GM12878 (cell line): ENCODE measurements at regions not wholly inside any gene's neighbourhood (a gene's known extent, or its start where the extent isn't known, plus 50 kb on each side); places are given as distances from the start of the nearest gene placed in this dataset.

Experiments
- BHLHE40 ChIP-seq, 2 experiments: fragments of 450-650 bp in 1 of 2; IDR thresholded peaks; 2 replicates each; pipeline ENCODE4 v1.6.1; 2011 to 2017; ENCODE audit warnings: low read depth in 2 of 2, borderline replicate concordance in 1 of 2, improper control_type of control experiment in 1 of 2, low read length in 1 of 2, mild to moderate bottlenecking in 1 of 2
- BRCA1 ChIP-seq: IDR thresholded peaks from 2 replicates; pipeline ENCODE4 v1.6.1; 2011; ENCODE audit warnings: low read depth, low read length, improper control_type of control experiment
- CBX3 ChIP-seq: fragments of 200-600 bp; sonication (generic); IDR thresholded peaks from 2 replicates; pipeline ENCODE4 v1.6.1; 2016; ENCODE audit warnings: low read depth, borderline replicate concordance
- HDAC2 ChIP-seq: fragments of 200-600 bp; sonication (generic); IDR thresholded peaks from 2 replicates; pipeline ENCODE4 v1.6.1; 2017
- MTA3 ChIP-seq: IDR thresholded peaks from 2 replicates; pipeline ENCODE4 v1.6.1; 2012; ENCODE audit warnings: low read length, inconsistent platforms, borderline replicate concordance
- SREBF2 ChIP-seq: IDR thresholded peaks from 2 replicates; pipeline ENCODE4 v1.6.1; 2012; ENCODE audit warnings: mild to moderate bottlenecking, low read length
- ZNF217 ChIP-seq: fragments of 450-650 bp; IDR thresholded peaks from 2 replicates; pipeline ENCODE4 v1.6.1; 2017; ENCODE audit warnings: antibody characterized with exemption, mild to moderate bottlenecking
- TF ChIP-seq, protein P1 (sequence below), 3 experiments: IDR thresholded peaks in 2 of 3; conservative IDR thresholded peaks in 1 of 3; 2 replicates each; pipeline ENCODE4 v1.5.1; 2011; ENCODE audit warnings: low read depth in 3 of 3, low read length in 3 of 3, mild to moderate bottlenecking in 3 of 3, control low read depth in 2 of 3, moderate library complexity in 2 of 3, inconsistent platforms in 1 of 3, mixed read lengths in 1 of 3; ENCODE audit not compliant: control insufficient read depth in 2 of 3, insufficient read depth in 1 of 3; ENCODE audit errors: extremely low read depth in 1 of 3
- TF ChIP-seq, protein P2 (sequence below): fragments of 450-650 bp; IDR thresholded peaks from 2 replicates; pipeline ENCODE4 v1.6.1; 2017; ENCODE audit warnings: mild to moderate bottlenecking
- TF ChIP-seq, protein P3 (sequence below): IDR thresholded peaks from 2 replicates; pipeline ENCODE4 v1.6.1; 2011; ENCODE audit warnings: low read depth, mild to moderate bottlenecking, low read length, moderate library complexity, borderline replicate concordance; ENCODE audit errors: extremely low read depth

DNA sequence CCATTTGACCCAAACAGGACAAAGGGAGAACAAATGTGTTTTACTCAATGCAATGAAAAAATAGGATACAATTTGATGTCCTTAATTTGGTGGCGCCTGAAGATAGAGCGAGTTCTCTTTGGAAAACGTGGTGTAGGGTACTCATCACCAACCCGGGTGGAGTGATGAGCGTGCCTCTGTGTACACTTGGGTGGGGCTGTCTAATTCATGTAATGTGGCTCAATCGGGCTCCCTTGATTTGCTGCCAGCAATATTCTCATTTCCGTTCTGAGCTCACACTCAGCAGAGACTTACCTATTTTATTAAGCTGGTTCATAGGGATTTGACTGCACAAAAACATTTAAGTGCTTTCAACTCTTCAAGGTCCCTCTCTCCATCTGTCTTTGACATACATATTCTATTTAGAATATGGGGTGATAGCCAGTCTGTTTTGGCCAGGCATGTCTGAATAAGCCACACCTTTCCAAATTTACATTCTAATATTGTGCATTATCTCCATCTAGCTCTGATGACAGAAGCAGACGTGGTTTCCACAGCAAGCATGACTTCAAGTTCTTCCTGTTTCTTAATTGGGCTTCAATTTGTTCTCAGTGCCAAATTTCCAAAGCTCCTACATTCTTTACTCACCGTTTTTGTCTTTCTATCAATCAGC lies 162.5 kb downstream of the IRX2 start:
- TF ChIP-seq, protein P1, sequence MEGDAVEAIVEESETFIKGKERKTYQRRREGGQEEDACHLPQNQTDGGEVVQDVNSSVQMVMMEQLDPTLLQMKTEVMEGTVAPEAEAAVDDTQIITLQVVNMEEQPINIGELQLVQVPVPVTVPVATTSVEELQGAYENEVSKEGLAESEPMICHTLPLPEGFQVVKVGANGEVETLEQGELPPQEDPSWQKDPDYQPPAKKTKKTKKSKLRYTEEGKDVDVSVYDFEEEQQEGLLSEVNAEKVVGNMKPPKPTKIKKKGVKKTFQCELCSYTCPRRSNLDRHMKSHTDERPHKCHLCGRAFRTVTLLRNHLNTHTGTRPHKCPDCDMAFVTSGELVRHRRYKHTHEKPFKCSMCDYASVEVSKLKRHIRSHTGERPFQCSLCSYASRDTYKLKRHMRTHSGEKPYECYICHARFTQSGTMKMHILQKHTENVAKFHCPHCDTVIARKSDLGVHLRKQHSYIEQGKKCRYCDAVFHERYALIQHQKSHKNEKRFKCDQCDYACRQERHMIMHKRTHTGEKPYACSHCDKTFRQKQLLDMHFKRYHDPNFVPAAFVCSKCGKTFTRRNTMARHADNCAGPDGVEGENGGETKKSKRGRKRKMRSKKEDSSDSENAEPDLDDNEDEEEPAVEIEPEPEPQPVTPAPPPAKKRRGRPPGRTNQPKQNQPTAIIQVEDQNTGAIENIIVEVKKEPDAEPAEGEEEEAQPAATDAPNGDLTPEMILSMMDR (IDR thresholded peaks at IDR 0.05 in 2 of 3, conservative IDR thresholded peaks at IDR 0.05 in 1 of 3; ENCODE audit: control insufficient read depth in 2 of 3, extremely low read depth in 1 of 3, insufficient read depth in 1 of 3, low read depth in 3 of 3, low read length in 3 of 3) = no peak
- TF ChIP-seq BRCA1 (no peak), HDAC2 (no peak), MTA3 (no peak), BHLHE40 (IDR thresholded peaks at IDR 0.05; ENCODE audit: borderline replicate concordance in 1 of 2, low read depth in 2 of 2, low read length in 1 of 2) (no peak), CBX3 (no peak), ZNF217 (no peak), SREBF2 (no peak)
- TF ChIP-seq, protein P2, sequence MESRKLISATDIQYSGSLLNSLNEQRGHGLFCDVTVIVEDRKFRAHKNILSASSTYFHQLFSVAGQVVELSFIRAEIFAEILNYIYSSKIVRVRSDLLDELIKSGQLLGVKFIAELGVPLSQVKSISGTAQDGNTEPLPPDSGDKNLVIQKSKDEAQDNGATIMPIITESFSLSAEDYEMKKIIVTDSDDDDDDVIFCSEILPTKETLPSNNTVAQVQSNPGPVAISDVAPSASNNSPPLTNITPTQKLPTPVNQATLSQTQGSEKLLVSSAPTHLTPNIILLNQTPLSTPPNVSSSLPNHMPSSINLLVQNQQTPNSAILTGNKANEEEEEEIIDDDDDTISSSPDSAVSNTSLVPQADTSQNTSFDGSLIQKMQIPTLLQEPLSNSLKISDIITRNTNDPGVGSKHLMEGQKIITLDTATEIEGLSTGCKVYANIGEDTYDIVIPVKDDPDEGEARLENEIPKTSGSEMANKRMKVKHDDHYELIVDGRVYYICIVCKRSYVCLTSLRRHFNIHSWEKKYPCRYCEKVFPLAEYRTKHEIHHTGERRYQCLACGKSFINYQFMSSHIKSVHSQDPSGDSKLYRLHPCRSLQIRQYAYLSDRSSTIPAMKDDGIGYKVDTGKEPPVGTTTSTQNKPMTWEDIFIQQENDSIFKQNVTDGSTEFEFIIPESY = no peak
- TF ChIP-seq, protein P3, sequence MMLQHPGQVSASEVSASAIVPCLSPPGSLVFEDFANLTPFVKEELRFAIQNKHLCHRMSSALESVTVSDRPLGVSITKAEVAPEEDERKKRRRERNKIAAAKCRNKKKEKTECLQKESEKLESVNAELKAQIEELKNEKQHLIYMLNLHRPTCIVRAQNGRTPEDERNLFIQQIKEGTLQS = no peak
